Stimulated activated naive CD8-positive, alpha-beta T cell treated with anti-CD3 and anti-CD28 coated beads, Interleukin-15, Interleukin-2, amounts not matched to agents 100 U/mL and 50 U/mL, for 24 hours (primary cell): ENCODE measurements at regions not wholly inside any gene's neighbourhood (a gene's known extent, or its start where the extent isn't known, plus 50 kb on each side); places are given as distances from the start of the nearest gene placed in this dataset.

Experiments used
- ATAC-seq: fragments of 150-1000 bp; cut with Tn5 transposase; one replicate; pipeline ENCODE4 v1.10.0; 2021
- DNase-seq: peaks from one replicate; pipeline ENCODE4 v3.0.0; 2021

DNA sequence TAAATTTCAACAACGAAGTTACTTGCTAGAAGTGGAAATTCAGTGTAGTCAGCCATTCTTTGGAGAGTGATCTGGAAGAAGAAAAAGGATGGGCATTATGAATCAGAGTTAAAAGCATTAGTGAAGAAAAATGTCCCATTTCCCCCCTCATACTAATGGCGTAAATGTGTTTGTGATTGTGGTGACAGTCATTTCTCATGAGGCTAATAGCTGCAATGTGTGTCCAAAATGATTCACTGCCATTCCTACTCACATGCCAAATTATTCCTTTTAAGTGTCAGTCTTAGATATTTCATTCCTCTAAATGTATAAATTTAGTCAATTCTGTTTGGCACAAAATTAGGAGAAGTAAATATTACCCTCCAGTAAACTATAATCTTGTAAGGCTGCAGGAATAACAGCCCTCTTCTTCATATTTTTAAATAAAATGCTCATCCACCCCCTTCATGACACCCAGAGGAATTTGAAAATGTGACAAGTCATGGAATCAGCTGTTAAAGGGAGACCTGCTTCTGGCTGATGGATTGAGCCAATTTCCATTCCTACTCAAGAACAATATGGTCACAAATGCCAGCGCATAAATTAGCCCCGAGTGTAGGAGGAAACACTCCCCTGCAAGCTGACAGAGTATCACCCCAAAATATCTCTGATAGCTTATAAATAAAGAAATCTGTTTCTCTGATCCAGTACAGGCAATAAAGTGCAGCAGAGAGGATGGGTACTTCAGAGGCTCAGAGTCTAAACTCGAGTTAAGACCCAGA is 912.3 kb upstream of the SEL1L start:
- ATAC-seq = no peak
- DNase-seq = no peak

DNA sequence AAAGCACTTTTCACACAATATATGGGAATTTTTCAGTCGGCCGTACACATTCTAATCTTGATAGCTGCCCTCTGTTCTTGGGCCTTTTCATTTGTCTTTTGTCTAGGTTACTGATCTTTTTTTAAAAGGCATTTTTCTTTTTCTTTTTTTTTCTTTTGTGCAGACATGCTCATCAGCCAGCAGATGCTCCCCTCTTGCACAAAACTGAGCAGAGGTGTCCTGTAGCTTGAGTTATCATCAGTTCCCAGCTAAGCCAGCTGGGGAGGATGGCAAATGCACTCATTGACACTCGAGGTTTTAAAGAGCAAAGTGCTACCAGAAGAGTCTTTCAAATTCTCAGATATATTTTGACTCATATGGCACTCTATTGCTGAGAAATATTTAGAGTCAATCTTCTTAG is 913.9 kb upstream of the SEL1L start:
- DNase-seq = no peak
- ATAC-seq = no peak

DNA sequence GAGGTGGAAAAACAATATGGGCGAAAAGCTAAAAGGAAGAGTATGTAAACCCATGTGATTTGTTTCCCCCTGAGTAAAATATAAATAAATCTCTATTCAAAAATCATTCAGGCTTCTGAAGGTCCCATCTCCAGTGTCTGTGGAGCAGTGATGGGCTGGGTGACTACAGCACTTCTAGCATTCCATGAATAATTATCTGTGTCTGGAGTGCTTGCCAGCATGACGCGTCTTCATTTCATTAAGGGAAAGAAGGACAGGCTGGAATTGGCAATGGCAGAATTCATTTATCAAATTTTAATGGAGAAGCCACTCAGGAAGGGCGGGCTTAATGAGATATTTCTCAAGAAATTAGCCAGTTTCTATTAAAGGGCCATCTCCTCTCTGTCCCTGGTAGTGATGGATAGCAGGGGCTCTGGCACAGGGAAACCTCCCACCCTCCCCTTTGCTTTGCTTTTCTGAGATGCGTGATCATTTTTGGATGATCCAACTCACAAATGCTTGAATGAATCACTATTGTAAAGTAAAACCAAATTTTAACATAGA is 916.3 kb upstream of the SEL1L start:
- no peak for ATAC-seq

DNA sequence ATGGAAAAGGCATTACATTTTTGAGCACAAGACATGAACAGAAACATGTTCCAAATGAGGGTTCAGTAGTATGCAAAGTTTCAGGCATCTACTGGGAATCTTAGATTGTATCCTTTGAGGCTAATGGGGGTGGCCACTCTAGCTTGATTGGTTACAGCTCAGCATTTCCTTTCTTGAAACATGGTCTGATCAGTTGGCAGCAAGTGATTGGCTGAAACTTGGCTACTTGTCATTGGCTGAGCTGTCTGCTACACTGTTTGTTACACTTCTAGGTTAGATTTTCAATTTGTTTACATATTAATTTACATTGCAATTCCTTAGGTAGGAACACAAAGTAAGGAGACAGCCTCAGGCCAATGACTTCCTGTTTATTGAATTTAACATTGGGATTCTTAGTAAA is 918.0 kb upstream of the SEL1L start:
- DNase-seq (no peak), ATAC-seq (no peak)

More for the DNA sequence above, 916.3 kb upstream of the SEL1L start:
- DNase-seq = no peak

DNA sequence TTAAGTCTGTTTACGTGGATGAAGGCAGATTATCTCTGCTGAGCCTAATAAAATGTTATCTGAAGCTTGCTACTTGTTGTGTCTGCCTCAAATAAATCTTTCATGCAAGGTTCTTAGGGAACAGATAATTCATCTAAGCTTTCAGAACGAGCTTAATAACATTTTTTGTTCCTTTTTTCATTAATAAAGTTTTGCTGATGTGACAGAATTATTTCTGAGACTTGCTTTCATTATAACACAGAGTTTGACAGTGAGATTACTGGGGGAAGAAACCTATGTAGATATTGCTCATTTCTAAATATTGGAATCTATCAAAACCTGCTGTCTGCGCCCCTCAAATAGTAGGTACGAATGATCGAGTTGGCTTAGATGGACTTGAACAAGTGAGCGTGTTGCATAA is 948.7 kb upstream of the SEL1L start:
- ATAC-seq (no peak), DNase-seq (no peak)

DNA sequence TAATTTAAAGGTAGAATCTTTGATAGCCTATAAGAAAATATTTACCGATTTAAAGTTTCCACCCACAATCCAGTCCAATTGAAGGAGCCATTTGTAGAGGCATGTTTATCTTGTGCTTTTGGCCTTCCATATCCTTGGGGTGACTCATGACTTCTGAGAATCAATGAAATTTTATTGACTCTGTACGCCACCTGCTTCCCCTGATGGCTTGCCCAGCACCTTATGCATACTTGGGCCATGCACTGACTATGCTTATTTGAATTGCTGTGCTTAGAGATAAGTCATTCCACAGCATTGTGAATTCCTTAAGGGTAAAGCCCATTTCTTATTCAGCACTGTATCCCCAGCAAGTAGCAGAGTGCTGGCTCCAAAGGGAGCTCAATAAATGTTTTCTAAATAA is 954.8 kb upstream of the SEL1L start:
- ATAC-seq (no peak), DNase-seq (no peak)

DNA sequence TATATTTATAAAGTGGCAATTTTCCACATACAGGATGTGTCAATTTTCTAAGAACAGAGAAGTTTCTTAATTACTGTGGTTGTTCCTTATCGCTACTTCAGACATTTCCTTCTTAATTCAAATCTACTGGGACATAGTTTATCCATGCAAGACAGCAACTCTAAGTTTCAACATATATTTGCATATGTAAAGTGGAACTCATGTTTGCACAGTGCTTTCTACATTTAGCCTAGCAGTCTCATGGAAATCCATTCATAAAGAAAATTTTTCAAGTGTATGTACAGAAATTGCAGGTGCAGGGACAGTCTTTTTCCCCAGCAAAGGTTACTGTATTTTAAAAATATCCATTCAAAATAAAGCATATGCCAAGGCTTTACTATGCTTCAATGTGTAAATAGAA is 956.7 kb upstream of the SEL1L start:
- DNase-seq (no peak), ATAC-seq (no peak)

DNA sequence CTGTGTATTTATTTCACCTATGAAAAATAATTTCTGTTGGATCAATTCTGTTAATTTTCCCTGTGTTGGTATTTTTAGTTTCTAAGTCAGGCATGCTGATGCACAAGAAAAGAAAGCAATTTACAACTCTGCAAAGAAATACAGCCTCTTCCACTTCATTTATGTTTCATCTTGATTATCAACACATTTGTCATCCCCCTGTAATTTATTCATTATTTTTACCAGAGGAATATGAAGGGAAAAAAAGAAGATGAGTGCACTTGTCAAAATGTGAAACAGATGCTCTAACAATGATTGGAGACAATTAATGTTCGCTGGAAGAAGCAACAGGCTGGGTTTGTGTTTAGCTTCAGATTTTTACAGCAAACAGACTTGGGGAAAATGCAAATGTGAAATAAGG is 958.5 kb upstream of the SEL1L start:
- DNase-seq (no peak), ATAC-seq (no peak)

DNA sequence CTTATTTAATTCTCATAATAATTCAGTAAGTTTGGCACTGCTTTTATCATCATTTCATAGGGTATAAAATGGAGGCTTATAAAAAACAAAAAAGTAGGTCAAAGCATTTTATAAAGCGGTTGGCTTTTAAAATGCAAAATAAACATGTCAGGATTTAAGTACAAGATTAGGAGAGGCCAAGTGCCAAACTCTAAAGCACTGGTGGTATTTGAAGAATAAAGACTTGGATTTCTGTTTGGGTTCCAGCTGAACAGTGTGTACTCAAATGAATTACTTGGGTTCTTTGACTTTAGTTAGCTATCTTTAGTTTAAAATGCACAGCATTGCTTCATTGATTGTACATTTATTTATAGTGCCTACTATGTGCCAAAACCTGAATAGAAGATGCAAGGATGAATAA is 966.6 kb upstream of the SEL1L start:
- DNase-seq = no peak
- no peak for ATAC-seq

DNA sequence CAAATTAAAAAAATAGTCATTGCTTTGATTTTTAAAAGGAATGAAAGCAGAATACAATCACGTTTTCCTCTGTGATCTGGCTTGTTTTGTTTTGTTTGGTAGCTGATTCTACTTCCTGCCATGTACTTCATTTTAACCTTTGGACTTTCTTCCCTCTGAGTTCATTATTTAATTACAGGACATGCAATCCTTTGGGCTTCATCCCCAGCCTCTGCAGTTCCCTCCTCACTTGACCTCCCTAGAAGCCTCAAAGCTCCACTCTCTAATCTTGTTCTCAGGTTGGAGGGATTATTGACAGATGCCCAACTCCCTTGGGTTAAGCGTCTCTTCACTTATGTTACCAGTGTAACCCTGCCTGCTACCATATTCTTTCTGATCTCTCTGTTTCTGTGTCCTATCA is 967.9 kb upstream of the SEL1L start:
- DNase-seq (no peak), ATAC-seq (no peak)

DNA sequence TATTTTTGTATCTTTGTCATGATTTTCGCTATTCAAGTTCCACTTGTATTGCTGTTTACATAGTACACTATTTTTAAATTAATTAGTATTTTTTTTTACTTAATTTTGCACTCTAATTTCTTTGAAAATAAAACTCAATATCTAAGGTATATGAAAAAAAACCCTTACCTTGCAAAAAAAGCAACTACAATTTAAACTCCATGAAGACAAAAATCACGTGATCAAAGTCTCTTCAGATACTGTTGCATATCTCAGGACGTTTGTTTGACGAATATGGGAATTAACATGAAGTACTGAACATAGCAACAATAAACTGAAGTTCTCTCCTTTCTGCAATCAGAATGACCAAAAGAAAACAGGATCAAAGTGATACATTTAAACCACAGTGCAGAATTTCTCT is 968.4 kb upstream of the SEL1L start:
- ATAC-seq = no peak

DNA sequence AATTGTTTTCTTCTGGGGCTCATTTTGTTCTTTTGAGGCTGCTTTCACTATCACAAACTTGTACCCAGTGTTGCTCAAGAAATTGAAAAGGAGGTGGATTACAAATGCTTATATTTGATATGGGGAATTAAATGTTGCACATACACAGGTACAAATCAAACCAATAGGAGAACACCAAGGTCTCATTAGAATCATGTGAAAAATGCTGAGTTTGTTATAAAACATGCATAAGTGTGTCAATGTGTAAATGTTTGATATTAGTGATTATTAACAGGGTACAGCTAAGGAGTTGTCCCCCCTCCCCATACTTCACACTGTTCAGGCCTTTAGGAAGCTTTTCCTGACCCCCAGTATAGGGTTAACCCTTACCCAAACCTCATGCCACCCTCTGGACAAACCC is 971.2 kb upstream of the SEL1L start:
- DNase-seq (no peak), ATAC-seq (no peak)

More for the DNA sequence above, 968.4 kb upstream of the SEL1L start:
- no peak for DNase-seq

DNA sequence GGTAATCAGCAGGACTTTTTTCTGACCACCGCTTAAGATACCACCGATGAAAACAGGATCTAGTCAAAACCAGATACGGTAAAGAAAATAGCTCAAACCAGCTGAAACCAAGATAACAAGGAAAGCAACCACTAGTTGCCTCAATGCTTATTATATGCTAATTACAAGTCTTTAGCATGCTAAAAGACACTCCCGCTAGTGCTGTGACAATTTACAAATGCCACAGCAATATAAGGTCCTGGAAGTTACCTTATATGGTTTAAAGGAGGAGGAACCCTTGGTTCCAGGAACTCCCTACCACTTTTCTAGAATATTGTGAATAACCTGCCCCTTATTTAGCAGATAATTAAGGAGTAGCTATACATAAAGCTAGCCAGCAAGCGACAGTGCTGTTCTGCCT is 976.4 kb upstream of the SEL1L start:
- ATAC-seq (no peak), DNase-seq (no peak)

DNA sequence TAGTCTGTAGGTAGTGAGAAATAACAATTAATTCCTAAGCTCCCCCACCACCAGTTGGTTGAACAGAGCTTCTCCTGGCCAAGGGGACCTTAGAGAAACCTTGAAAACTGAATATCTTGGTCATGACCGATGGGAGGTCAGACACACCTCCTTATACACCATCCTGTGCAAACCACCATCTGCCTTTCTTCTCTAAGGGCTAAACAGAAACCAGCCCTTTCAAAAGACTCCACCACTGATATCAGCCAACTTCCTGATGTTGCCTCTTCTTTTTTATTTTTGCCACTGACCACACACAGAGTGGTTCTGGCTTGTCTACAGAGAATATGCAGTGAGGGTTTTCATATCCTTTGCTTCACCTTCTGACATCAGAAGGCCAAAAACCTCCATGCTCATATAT is 977.7 kb upstream of the SEL1L start:
- DNase-seq (no peak), ATAC-seq (no peak)

DNA sequence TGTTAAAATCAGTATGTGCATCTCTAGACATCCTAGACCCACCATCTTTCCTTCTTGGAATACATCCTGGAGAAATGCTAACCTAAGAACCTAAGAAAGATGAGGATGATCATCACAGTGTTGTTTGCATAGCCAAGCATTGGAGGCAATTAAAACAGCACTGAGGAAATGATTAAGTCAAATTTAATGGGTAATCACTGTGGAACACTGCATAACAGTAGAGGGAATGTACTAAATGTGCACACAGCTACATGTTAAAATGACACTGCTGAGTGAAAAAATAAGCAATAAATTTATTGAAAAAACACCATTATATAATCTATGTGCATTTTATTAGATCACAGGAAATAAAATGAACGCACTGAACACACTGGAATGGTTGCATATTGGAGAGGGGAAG is 987.1 kb upstream of the SEL1L start:
- no peak for ATAC-seq
- DNase-seq = no peak

DNA sequence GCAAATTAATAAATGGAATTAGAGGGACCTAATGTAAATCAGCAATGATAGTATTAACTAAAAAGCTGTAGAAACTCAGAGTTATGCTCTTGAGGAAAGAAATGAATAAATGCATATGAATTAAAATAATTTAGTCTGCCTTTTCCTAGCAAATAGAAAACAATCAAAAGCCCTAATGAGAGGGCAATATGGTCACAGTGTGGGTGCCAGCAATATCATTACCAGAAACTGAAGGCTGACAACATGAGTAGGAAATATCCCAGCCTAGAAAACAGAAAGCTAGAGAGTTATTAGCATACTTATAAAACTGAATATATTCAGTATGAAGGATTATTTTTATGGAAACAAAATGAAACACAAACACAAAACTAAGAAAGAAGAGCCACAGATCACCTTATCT is 987.5 kb upstream of the SEL1L start:
- ATAC-seq (no peak), DNase-seq (no peak)

DNA sequence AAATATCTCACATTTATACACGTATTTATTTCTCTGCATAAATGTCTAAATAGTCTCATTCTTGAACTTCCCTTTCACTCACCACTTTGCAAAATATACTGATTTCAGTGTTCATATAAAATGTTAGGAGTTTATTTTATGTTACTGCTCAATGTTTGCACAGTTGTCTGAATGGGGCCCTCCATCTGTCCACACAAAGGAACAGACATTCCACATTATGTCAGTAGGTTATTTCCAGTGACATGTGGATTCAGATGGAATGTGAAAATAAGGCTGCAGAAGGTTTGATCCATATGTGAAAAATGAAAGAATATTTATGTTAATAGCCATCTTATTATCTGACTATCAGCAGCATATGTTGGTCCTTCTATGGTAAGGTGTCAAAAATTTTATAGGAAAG is 994.4 kb upstream of the SEL1L start:
- ATAC-seq = no peak

DNA sequence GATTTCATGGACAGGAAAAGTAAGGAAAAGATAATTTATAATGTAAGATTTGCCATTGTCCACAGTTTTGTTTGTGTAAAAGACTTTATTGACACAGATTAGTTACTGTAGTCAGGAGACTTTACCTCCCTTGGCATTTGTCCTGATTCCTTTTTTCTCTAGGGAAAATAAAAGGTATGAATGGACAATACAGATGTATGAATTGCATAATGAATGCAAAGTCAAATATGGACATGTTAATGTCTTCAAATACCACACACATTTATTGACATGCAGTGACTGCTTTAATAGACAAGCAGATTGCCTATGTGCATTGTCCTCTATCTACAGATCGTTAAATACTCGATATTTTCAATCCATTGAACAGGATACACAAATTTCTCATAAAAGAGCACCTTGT is 999.7 kb upstream of the SEL1L start:
- ATAC-seq = no peak
- DNase-seq = no peak

More for the DNA sequence above, 994.4 kb upstream of the SEL1L start:
- no peak for DNase-seq

DNA sequence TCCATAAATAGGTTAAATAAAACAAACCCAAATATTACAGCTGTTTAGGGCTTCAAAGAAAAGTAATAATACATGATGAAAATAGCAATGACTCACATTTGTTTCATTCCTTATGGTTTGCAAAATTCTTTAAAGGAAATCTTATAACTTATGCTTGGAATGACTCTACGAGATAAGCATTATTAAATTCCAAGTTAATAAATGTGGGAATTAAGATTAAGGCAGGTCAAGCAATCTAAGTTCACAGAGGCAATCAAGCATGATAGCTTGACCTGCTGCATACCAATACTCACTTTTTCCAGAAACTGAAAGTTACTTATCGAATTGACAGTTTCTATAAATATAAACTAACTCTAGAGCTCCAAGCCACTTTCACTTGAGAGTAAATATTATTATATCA is 1002.9 kb upstream of the SEL1L start:
- ATAC-seq (no peak), DNase-seq (no peak)

DNA sequence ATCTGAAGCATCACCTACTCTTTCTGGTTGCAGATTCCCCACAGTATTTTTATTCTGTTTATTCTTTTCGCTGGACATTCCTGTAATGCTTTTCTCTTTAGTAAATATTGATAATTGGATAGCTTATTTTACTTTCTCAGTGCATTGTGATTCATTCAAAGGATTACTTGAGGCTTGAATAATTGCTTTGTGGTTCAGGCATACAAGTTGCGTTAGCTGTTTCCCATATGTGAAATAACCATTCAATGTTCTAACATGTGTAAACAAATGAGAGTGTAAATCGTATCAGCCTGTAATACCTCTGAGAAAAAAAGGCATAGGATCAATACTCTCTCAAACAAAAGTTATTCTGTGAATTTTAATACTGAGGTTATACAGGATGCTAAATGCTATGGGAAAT is 1004.2 kb upstream of the SEL1L start:
- ATAC-seq (no peak), DNase-seq (no peak)

DNA sequence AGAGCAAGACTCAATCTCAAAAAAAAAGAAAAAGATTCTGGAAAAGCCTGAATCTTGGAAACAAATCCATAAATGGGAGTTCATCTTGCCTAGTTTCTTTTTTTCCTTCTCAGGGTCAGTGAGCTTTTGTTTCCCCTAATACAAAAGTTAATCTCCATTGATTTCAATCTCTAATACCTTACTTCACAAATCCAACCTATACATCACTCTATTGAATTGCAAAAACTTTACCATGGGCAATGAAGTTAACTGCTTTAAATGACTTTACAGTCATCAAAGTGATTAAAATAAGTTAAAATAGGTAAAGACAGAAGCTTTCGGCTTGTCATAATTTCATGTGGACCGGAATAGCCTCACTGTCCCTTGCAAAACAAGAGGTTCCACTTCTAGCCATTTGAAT is 1012.7 kb upstream of the SEL1L start:
- DNase-seq (no peak), ATAC-seq (no peak)

DNA sequence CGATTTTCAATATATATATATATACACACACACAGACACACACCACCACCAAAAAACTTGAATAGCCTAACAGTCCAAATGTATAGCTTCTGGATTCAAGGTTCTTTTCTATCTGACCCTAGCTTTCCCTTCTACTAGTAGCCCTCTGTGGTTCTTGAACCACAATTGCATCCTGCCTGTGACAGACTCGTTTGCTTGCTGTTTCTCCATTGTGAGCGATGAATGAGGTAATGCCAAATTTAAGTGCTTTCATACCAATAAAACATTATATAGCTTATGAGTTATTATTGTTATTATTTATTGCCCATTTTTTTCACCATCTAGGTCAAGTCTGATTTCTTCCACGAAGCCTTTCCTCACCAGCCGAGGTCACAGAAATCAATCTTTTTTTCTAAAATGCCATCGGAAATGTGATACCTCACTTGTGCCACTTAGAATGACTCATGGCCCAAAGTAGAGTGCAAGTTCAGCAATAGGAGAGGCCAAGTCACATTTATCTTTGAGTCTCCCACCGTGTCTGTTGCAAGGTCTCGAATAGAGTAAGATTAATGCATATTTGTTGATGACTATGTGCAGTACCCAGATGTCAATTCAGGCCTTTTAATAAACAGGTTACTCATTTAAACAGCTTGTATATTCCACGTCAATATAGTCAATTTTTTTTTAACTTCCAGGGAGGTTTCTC is 1015.8 kb upstream of the SEL1L start:
- ATAC-seq (no peak), DNase-seq (no peak)

DNA sequence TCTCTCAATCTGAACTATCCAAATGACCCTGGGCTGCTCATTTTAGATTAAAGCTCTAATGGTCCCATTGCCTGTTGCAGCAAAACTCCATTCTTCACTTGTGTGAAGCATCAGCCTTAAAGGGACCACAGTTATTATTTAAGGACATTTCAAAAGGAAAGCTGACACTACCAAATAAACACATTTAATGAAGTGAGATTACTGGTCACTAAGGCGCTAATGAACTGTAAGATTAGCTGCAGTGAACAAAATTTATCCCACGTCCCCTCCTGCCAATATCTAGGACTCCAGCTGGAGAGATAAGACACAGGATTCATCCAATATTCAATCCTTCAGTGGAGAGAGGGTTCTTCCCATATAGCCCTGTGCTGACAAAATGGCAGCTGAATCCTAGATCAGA is 1029.2 kb upstream of the SEL1L start:
- ATAC-seq = no peak
- DNase-seq = no peak

DNA sequence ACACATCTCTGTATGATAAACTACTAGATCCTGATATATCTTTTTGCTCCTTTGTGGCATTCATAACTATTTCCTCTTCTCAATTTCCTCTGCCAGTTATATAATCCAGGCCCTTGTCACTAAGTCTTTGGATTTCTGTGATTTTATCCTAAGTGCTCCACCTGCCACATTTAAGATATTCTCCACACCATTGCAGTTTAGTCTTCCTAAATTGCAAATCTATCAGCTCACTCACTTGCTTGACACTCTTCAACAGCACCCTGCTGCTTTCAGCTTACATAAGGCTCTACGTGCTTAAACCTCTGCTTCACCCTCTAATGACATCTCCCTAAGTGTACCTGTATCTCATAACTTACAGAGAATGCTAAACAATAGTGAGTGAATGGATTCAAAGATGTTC is 1032.2 kb upstream of the SEL1L start:
- ATAC-seq = no peak
- no peak for DNase-seq
